ENCODE measurements at regions not wholly inside any gene's neighbourhood (a gene's known extent, or its start where the extent isn't known, plus 50 kb on each side); places are given as distances from the start of the nearest gene placed in this dataset.

DNA sequence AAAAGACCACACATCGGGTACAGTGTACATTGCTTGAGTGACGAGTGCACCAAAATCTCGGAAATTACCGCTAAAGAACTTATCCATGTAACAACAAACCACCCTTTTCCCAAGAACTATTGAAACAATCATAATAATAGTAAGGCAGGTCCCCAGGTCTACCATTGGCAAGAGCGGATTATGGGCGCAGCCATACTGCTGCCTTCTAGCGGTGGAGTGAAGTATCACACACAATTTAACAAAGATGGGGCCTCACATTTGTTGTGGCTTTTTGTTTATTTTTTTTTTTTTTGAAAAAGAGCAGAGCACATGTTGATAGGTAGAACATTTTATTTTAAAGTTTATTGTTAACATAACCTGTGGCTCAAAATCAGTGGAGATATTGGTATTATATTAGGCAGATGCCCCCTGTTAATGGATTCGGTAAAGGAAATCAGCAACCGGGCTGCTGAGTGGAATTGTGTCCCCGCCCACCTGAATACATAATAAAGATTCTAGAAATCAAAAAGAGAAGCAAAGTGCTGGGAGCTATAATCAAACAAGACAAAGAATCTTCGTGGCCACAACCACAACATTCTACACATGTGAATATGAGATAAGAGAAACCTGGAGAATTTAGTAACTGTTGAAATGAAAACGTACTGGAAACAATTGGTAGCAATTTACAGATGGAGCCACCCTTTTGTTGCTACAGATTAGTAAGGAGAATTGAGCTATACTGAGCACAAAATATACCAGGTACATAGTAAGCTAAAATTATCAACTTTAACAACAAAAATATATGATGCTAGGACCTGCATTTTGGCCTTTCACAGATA, 94.2 kb upstream of the EXOC2 start:
- Histone ChIP-seq H3K4me3 (no peak overlapping the region), H3K9me3 (no peaks in the 10 kb centered on the region), H3K4me1 (ENCODE audit: insufficient read depth) (no peaks in the 10 kb centered on the region), H3K27me3 (no peaks in the 10 kb centered on the region), H3K27ac (no peak overlapping the region), H3K36me3 (no peaks in the 10 kb centered on the region)
- intact Hi-C loops (cut with DNase I): no loop called here
- no peak for DNase-seq
- TF ChIP-seq POLR2A (IDR thresholded peaks at IDR 0.05) (no peak), EP300 (IDR thresholded peaks at IDR 0.05) (no peak)
- TF ChIP-seq, protein P1, sequence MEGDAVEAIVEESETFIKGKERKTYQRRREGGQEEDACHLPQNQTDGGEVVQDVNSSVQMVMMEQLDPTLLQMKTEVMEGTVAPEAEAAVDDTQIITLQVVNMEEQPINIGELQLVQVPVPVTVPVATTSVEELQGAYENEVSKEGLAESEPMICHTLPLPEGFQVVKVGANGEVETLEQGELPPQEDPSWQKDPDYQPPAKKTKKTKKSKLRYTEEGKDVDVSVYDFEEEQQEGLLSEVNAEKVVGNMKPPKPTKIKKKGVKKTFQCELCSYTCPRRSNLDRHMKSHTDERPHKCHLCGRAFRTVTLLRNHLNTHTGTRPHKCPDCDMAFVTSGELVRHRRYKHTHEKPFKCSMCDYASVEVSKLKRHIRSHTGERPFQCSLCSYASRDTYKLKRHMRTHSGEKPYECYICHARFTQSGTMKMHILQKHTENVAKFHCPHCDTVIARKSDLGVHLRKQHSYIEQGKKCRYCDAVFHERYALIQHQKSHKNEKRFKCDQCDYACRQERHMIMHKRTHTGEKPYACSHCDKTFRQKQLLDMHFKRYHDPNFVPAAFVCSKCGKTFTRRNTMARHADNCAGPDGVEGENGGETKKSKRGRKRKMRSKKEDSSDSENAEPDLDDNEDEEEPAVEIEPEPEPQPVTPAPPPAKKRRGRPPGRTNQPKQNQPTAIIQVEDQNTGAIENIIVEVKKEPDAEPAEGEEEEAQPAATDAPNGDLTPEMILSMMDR (IDR thresholded peaks at IDR 0.05): no peak
- WGBS, 3 donors: 75 to 79% (median 77%) methylated on average over 12 of the region's 12 CpGs

DNA sequence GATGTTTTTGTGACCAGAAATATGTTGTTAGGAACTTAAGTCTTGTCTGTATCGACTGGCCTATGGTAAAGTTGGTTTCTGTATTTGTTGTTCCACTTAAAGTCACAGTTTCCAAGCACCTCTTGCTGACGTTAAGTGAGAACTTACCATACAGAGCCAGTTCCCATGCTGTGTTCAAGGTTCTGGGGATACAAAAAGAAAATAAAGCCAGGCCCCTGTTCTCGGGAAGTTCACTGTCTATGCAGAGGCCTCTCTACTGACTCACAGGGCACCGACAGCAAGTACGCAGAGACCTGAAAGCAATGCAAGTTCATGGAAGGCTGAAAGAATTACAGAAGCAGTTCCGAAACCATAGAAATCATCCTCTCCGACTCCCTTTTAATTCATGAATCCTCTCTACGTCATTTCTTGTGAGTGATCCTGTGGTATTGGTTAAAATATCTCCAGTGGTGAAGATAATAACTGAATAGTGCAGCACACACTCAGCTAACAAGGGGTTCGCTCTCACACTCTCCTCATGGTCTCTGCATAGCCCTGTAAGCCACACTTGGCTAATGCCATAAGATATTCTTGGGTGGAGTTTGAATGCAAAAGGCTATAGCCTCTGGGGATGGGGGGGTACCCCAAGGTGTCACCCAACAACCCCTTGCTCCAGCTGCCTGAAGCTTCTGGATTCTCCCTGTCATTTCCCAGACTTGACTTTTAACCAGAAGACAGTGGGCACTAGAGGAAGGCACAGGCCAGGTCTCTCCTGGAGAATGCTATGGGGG, 91.2 kb upstream of the EXOC2 start:
- H3K4me3 ChIP-seq: no peak overlapping the region
- H3K27me3 ChIP-seq: no peaks in the 10 kb centered on the region
- DNase-seq: no peak
- TF ChIP-seq POLR2A (IDR thresholded peaks at IDR 0.05) (no peak), EP300 (IDR thresholded peaks at IDR 0.05) (no peak)
- TF ChIP-seq, protein P1 (IDR thresholded peaks at IDR 0.05): no peak
- no peaks in the 10 kb centered on the region for H3K9me3 ChIP-seq
- no peaks in the 10 kb centered on the region for H3K36me3 ChIP-seq
- WGBS, 3 donors: 70 to 77% (median 75%) methylated on average over 9 of the region's 9 CpGs
- intact Hi-C loops (cut with DNase I): no loop called here
- H3K27ac ChIP-seq: no peak overlapping the region
- H3K4me1 ChIP-seq (ENCODE audit: insufficient read depth): no peaks in the 10 kb centered on the region

DNA sequence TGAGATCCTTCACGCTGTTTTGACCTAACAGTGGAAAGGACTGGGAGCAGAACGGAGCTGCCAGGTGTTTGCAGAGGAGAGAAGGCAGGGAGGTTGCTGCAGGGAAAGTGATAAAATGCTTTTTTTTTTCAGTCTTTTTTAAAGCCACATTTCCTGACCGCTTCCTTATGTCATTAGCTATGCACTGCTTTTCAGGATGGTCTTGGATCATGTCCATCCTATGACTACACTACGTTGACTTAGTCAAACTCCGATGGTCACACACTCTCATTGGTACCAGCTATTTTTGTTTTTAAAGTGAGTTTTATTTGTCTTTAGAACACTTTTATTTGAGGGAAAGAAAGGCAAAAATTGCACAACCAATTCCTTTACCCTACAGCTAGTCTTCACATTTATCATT, 89.2 kb upstream of the EXOC2 start:
- Histone ChIP-seq H3K4me1 (ENCODE audit: insufficient read depth) (no peaks in the 10 kb centered on the region), H3K27me3 (no peaks in the 10 kb centered on the region), H3K27ac (no peak overlapping the region), H3K4me3 (no peak overlapping the region), H3K36me3 (no peaks in the 10 kb centered on the region), H3K9me3 (no peaks in the 10 kb centered on the region)
- no peak for DNase-seq
- 58 to 69% (median 65%) methylated on average over 5 of the region's 5 CpGs for WGBS, 3 donors
- no peak for TF ChIP-seq POLR2A (IDR thresholded peaks at IDR 0.05)
- no peak for TF ChIP-seq EP300 (IDR thresholded peaks at IDR 0.05)
- TF ChIP-seq, protein P1 (IDR thresholded peaks at IDR 0.05): no peak
- intact Hi-C loops (cut with DNase I): no loop called here

DNA sequence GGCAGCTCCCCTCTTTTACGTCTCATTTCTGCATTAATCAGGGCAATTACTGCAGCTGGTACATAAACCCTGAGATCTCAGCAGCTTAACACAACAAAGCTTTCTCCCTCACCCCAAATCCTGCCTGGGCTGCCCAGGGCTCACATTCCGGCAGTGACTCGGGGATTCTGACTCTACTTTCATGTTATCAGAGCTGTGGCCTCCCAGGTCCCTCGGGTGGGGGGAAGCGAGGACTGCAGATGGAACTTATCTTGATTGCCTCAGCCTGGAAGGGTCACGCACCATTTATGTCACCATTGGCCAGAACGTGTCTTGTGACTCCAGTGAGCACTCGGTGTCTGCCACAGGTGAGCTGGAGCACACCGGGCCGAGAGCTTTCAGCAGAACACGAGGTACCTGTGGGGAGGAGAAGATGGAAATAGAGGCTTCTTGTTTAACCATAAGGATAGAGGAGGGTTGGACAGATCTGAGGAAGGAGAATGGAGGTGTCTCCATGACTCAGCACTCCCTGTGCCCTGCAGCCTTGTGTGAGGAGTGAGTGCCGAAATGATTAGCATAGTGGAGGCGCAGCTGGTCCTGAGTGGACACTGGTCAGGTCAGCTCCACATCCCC, 88.5 kb upstream of the EXOC2 start:
- intact Hi-C loops (cut with DNase I): no loop called here
- no peak overlapping the region for H3K27ac ChIP-seq
- TF ChIP-seq POLR2A (IDR thresholded peaks at IDR 0.05): no peak
- no peak for TF ChIP-seq EP300 (IDR thresholded peaks at IDR 0.05)
- TF ChIP-seq, protein P1 (IDR thresholded peaks at IDR 0.05): no peak
- no peak overlapping the region for H3K4me3 ChIP-seq
- DNase-seq: no peak
- H3K27me3 ChIP-seq: no peaks in the 10 kb centered on the region
- no peaks in the 10 kb centered on the region for H3K9me3 ChIP-seq
- no peaks in the 10 kb centered on the region for H3K4me1 ChIP-seq (ENCODE audit: insufficient read depth)
- 69 to 76% (median 71%) methylated on average over 13 of the region's 13 CpGs for WGBS, 3 donors
- no peaks in the 10 kb centered on the region for H3K36me3 ChIP-seq

Data from ovary (tissue), 7 donors.